LNCaP clone FGC (cell line): ENCODE measurements at regions not wholly inside any gene's neighbourhood (a gene's known extent, or its start where the extent isn't known, plus 50 kb on each side); places are given as distances from the start of the nearest gene placed in this dataset.

Experiments used
- DNase-seq: peaks from one replicate; pipeline ENCODE4 v3.0.0-alpha.2; 2011; ENCODE audit warnings: low read depth
- H3K4me3 ChIP-seq: 2 replicates; pipeline ENCODE4 v1.5.1; 2011; ENCODE audit warnings: mild to moderate bottlenecking, low read depth, low read length, control low read depth
- TF ChIP-seq, protein P1 (sequence below): IDR thresholded peaks from 2 replicates; pipeline ENCODE4 v1.5.1; 2012; ENCODE audit warnings: mild to moderate bottlenecking; ENCODE audit not compliant: control insufficient read depth, insufficient read depth; ENCODE audit errors: extremely low read depth

DNA sequence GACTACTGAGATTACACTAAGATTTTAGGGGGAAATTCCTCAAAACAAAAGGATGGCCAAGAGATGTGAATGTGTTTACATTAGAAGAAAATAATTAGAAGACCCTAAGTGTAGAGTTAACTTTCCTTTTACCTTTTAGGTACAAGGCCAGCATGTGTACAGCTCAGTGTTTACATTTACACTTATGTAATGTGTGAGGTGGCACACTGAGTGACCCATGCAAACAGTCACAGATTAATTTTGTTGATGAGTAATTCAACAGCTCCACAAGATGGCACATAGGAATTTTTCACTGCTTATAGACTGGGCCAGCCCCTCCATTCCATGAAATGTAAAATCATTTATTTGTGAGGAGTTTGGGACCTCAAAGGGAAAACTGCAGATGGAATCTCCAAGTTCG, 90.1 kb upstream of the SLC12A2 start:
- no peak overlapping the region for H3K4me3 ChIP-seq

GRCh38 chr5:127994087-127994660, 89.4 kb upstream of the SLC12A2 start:
- no peak for DNase-seq
- TF ChIP-seq, protein P1, sequence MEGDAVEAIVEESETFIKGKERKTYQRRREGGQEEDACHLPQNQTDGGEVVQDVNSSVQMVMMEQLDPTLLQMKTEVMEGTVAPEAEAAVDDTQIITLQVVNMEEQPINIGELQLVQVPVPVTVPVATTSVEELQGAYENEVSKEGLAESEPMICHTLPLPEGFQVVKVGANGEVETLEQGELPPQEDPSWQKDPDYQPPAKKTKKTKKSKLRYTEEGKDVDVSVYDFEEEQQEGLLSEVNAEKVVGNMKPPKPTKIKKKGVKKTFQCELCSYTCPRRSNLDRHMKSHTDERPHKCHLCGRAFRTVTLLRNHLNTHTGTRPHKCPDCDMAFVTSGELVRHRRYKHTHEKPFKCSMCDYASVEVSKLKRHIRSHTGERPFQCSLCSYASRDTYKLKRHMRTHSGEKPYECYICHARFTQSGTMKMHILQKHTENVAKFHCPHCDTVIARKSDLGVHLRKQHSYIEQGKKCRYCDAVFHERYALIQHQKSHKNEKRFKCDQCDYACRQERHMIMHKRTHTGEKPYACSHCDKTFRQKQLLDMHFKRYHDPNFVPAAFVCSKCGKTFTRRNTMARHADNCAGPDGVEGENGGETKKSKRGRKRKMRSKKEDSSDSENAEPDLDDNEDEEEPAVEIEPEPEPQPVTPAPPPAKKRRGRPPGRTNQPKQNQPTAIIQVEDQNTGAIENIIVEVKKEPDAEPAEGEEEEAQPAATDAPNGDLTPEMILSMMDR = no peak
- H3K4me3 ChIP-seq = no peak overlapping the region

More for the DNA sequence above, 90.1 kb upstream of the SLC12A2 start:
- DNase-seq = no peak
- TF ChIP-seq, protein P1 = no peak

- TF ChIP-seq, protein P1 = no peak
- no peak overlapping the region for H3K4me3 ChIP-seq
- DNase-seq = no peak
Measured at GRCh38 chr5:127995556-127995955, 88.0 kb upstream of the SLC12A2 start.

DNA sequence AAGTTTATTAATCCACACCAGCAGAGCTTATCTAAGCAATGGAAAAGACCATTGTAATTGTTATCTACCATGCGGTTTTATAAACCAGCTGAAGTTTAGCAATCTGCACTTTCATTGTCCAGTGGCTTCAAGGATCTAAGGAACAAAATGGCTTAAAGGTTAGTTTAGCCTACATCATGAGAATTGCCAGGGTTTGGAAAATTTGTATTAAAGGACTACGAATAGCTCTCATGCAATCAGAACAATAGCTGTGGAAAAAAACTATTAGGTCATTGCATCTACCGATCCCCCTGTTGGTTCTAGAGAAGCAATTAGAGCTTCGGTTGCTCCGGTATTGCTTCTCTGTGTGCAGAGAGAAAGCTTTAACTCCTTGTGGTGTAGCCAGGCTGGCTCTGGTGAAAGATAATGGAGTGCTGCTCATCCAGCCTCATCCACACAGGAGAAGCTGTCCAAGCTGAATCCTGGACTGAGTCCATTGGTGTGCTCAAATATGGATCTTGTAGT, 86.3 kb upstream of the SLC12A2 start:
- TF ChIP-seq, protein P1 = no peak
- DNase-seq = peak; percentile 46
- no peak overlapping the region for H3K4me3 ChIP-seq

GRCh38 chr5:127998950-127999615, 84.5 kb upstream of the SLC12A2 start:
- no peak overlapping the region for H3K4me3 ChIP-seq
- DNase-seq = no peak
- TF ChIP-seq, protein P1 = no peak

- TF ChIP-seq, protein P1 = no peak
- H3K4me3 ChIP-seq = no peak overlapping the region
- no peak for DNase-seq
Measured at GRCh38 chr5:127999909-128000308, 83.7 kb upstream of the SLC12A2 start.

GRCh38 chr5:128002425-128002824, 81.1 kb upstream of the SLC12A2 start:
- no peak overlapping the region for H3K4me3 ChIP-seq
- TF ChIP-seq, protein P1 = no peak
- no peak for DNase-seq
